Activated naive CD4-positive, alpha-beta T cell treated with anti-CD3 and anti-CD28 coated beads, Interleukin-2, amount 50 U/mL, for 24 hours (primary cell): ENCODE measurements at regions not wholly inside any gene's neighbourhood (a gene's known extent, or its start where the extent isn't known, plus 50 kb on each side); places are given as distances from the start of the nearest gene placed in this dataset.
"Not testable (repeated sequence)": the region's sequence is repeated elsewhere in the genome, so short reads cannot be mapped to it uniquely, and the experiment has no call there.

Experiments used
- H3K27ac Mint-ChIP-seq: one replicate; pipeline ENCODE4 v1.8.0; 2021; ENCODE audit warnings: mild to moderate bottlenecking, mixed read lengths
- H3K27me3 Mint-ChIP-seq: one replicate; pipeline ENCODE4 v1.8.0; 2021; ENCODE audit warnings: mixed read lengths
- H3K36me3 Mint-ChIP-seq: one replicate; pipeline ENCODE4 v1.8.0; 2021; ENCODE audit warnings: mixed read lengths
- H3K4me1 Mint-ChIP-seq: one replicate; pipeline ENCODE4 v1.8.0; 2021; ENCODE audit warnings: mixed read lengths
- H3K4me3 Mint-ChIP-seq: one replicate; pipeline ENCODE4 v1.8.0; 2021; ENCODE audit warnings: mild to moderate bottlenecking, mixed read lengths
- H3K9me3 Mint-ChIP-seq: one replicate; pipeline ENCODE4 v1.8.0; 2021; ENCODE audit warnings: mixed read lengths

GRCh38 chr4:186999686-187000085, 276.0 kb upstream of the FAT1 start:
- Mint-ChIP-seq H3K36me3 (no peaks in the 10 kb centered on the region), H3K9me3 (no peaks in the 10 kb centered on the region), H3K4me3 (no peak overlapping the region), H3K27ac (no peak overlapping the region), H3K4me1 (no peaks in the 10 kb centered on the region), H3K27me3 (no peaks in the 10 kb centered on the region)

GRCh38 chr4:187000281-187000680, 276.6 kb upstream of the FAT1 start:
- H3K4me1 Mint-ChIP-seq, result no peaks in the 10 kb centered on the region
- no peaks in the 10 kb centered on the region for H3K9me3 Mint-ChIP-seq
- no peaks in the 10 kb centered on the region for H3K27me3 Mint-ChIP-seq
- H3K4me3 Mint-ChIP-seq, result no peak overlapping the region
- H3K27ac Mint-ChIP-seq, result no peak overlapping the region
- no peaks in the 10 kb centered on the region for H3K36me3 Mint-ChIP-seq

GRCh38 chr4:187002133-187002532, 278.5 kb upstream of the FAT1 start:
- not testable (repeated sequence) for H3K4me3 Mint-ChIP-seq, H3K27me3 Mint-ChIP-seq, H3K36me3 Mint-ChIP-seq, H3K27ac Mint-ChIP-seq, H3K4me1 Mint-ChIP-seq, H3K9me3 Mint-ChIP-seq

- Mint-ChIP-seq H3K27ac (no peak overlapping the region), H3K9me3 (no peaks in the 10 kb centered on the region), H3K36me3 (no peaks in the 10 kb centered on the region), H3K4me3 (no peak overlapping the region), H3K27me3 (no peaks in the 10 kb centered on the region), H3K4me1 (no peaks in the 10 kb centered on the region)
Observed at GRCh38 chr4:187004628-187005027, 281.0 kb upstream of the FAT1 start.

- no peak overlapping the region for H3K4me3 Mint-ChIP-seq
- no peaks in the 10 kb centered on the region for H3K27me3 Mint-ChIP-seq
- H3K36me3 Mint-ChIP-seq, result no peaks in the 10 kb centered on the region
- no peak overlapping the region for H3K27ac Mint-ChIP-seq
- no peaks in the 10 kb centered on the region for H3K9me3 Mint-ChIP-seq
- H3K4me1 Mint-ChIP-seq, result no peaks in the 10 kb centered on the region
Observed at GRCh38 chr4:187006189-187006618, 282.5 kb upstream of the FAT1 start.

- H3K36me3 Mint-ChIP-seq, result no peaks in the 10 kb centered on the region
- H3K4me3 Mint-ChIP-seq, result no peak overlapping the region
- H3K27ac Mint-ChIP-seq, result no peak overlapping the region
- H3K9me3 Mint-ChIP-seq, result peaks cover 6% of the 10 kb centered on the region
- no peaks in the 10 kb centered on the region for H3K4me1 Mint-ChIP-seq
- no peaks in the 10 kb centered on the region for H3K27me3 Mint-ChIP-seq
Observed at GRCh38 chr4:187010052-187010451, 286.4 kb upstream of the FAT1 start.

- H3K27ac Mint-ChIP-seq, result no peak overlapping the region
- peaks cover 6% of the 10 kb centered on the region for H3K9me3 Mint-ChIP-seq
- H3K4me3 Mint-ChIP-seq, result no peak overlapping the region
- H3K4me1 Mint-ChIP-seq, result no peaks in the 10 kb centered on the region
- no peaks in the 10 kb centered on the region for H3K27me3 Mint-ChIP-seq
- H3K36me3 Mint-ChIP-seq, result no peaks in the 10 kb centered on the region
Observed at GRCh38 chr4:187016101-187016500, 292.4 kb upstream of the FAT1 start.

- no peak overlapping the region for H3K27ac Mint-ChIP-seq
- H3K9me3 Mint-ChIP-seq, result peaks cover 6% of the 10 kb centered on the region
Observed at GRCh38 chr4:187017147-187017546, 293.5 kb upstream of the FAT1 start.

GRCh38 chr4:187019896-187020295, 296.2 kb upstream of the FAT1 start:
- no peak overlapping the region for H3K27ac Mint-ChIP-seq

More at GRCh38 chr4:187017147-187017546, 293.5 kb upstream of the FAT1 start:
- Mint-ChIP-seq H3K4me1 (no peaks in the 10 kb centered on the region), H3K36me3 (no peaks in the 10 kb centered on the region), H3K4me3 (no peak overlapping the region), H3K27me3 (no peaks in the 10 kb centered on the region)

GRCh38 chr4:187020676-187021075, 297.0 kb upstream of the FAT1 start:
- no peaks in the 10 kb centered on the region for H3K4me1 Mint-ChIP-seq
- H3K27ac Mint-ChIP-seq, result no peak overlapping the region
- no peaks in the 10 kb centered on the region for H3K27me3 Mint-ChIP-seq
- H3K9me3 Mint-ChIP-seq, result no peaks in the 10 kb centered on the region
- H3K36me3 Mint-ChIP-seq, result no peaks in the 10 kb centered on the region
- H3K4me3 Mint-ChIP-seq, result no peak overlapping the region

More at GRCh38 chr4:187019896-187020295, 296.2 kb upstream of the FAT1 start:
- Mint-ChIP-seq H3K36me3 (no peaks in the 10 kb centered on the region), H3K9me3 (no peaks in the 10 kb centered on the region), H3K27me3 (no peaks in the 10 kb centered on the region), H3K4me1 (no peaks in the 10 kb centered on the region), H3K4me3 (no peak overlapping the region)

- H3K36me3 Mint-ChIP-seq, result no peaks in the 10 kb centered on the region
Observed at GRCh38 chr4:187021436-187022205, 298.0 kb upstream of the FAT1 start.

GRCh38 chr4:187027272-187027671, 303.6 kb upstream of the FAT1 start:
- no peak overlapping the region for H3K4me3 Mint-ChIP-seq
- H3K36me3 Mint-ChIP-seq, result no peaks in the 10 kb centered on the region
- no peaks in the 10 kb centered on the region for H3K27me3 Mint-ChIP-seq
- H3K27ac Mint-ChIP-seq, result no peak overlapping the region
- no peaks in the 10 kb centered on the region for H3K4me1 Mint-ChIP-seq
- peaks cover 12% of the 10 kb centered on the region for H3K9me3 Mint-ChIP-seq

More at GRCh38 chr4:187021436-187022205, 298.0 kb upstream of the FAT1 start:
- H3K27ac Mint-ChIP-seq, result no peak overlapping the region
- no peak overlapping the region for H3K4me3 Mint-ChIP-seq
- H3K9me3 Mint-ChIP-seq, result no peaks in the 10 kb centered on the region
- no peaks in the 10 kb centered on the region for H3K27me3 Mint-ChIP-seq
- no peaks in the 10 kb centered on the region for H3K4me1 Mint-ChIP-seq

- no peaks in the 10 kb centered on the region for H3K36me3 Mint-ChIP-seq
Observed at GRCh38 chr4:187042251-187042650, 318.6 kb upstream of the FAT1 start.

GRCh38 chr4:187046471-187046870, 322.8 kb upstream of the FAT1 start:
- Mint-ChIP-seq H3K9me3 (no peaks in the 10 kb centered on the region), H3K4me3 (no peak overlapping the region), H3K4me1 (no peaks in the 10 kb centered on the region), H3K27me3 (no peaks in the 10 kb centered on the region), H3K27ac (no peak overlapping the region), H3K36me3 (no peaks in the 10 kb centered on the region)

More at GRCh38 chr4:187042251-187042650, 318.6 kb upstream of the FAT1 start:
- Mint-ChIP-seq H3K27ac (no peak overlapping the region), H3K4me1 (no peaks in the 10 kb centered on the region), H3K9me3 (peaks cover 6% of the 10 kb centered on the region), H3K4me3 (no peak overlapping the region), H3K27me3 (no peaks in the 10 kb centered on the region)

GRCh38 chr4:187059021-187059420, 335.4 kb upstream of the FAT1 start:
- H3K27me3 Mint-ChIP-seq, result no peaks in the 10 kb centered on the region
- H3K9me3 Mint-ChIP-seq, result no peaks in the 10 kb centered on the region
- H3K36me3 Mint-ChIP-seq, result no peaks in the 10 kb centered on the region
- no peak overlapping the region for H3K27ac Mint-ChIP-seq
- no peaks in the 10 kb centered on the region for H3K4me1 Mint-ChIP-seq
- no peak overlapping the region for H3K4me3 Mint-ChIP-seq

GRCh38 chr4:187059895-187060294, 336.2 kb upstream of the FAT1 start:
- no peaks in the 10 kb centered on the region for H3K36me3 Mint-ChIP-seq
- H3K27ac Mint-ChIP-seq, result no peak overlapping the region
- no peaks in the 10 kb centered on the region for H3K27me3 Mint-ChIP-seq
- H3K4me1 Mint-ChIP-seq, result no peaks in the 10 kb centered on the region
- no peak overlapping the region for H3K4me3 Mint-ChIP-seq
- H3K9me3 Mint-ChIP-seq, result no peaks in the 10 kb centered on the region

GRCh38 chr4:187060551-187060950, 336.9 kb upstream of the FAT1 start:
- H3K27me3 Mint-ChIP-seq, result no peaks in the 10 kb centered on the region

More at GRCh38 chr4:187060551-187060950, 336.9 kb upstream of the FAT1 start:
- no peak overlapping the region for H3K4me3 Mint-ChIP-seq
- no peaks in the 10 kb centered on the region for H3K36me3 Mint-ChIP-seq
- no peaks in the 10 kb centered on the region for H3K9me3 Mint-ChIP-seq
- no peak overlapping the region for H3K27ac Mint-ChIP-seq
- no peaks in the 10 kb centered on the region for H3K4me1 Mint-ChIP-seq
